Nephron (organoid): ENCODE measurements at regions not wholly inside any gene's neighbourhood (a gene's known extent, or its start where the extent isn't known, plus 50 kb on each side); places are given as distances from the start of the nearest gene placed in this dataset.

Experiments
- H3K27ac Mint-ChIP-seq, 3 experiments: 2 replicates each; pipeline ENCODE4 v1.8.0; 2020; ENCODE audit warnings: mixed read lengths in 3 of 3, mild to moderate bottlenecking in 2 of 3, moderate library complexity in 1 of 3
- H3K27me3 Mint-ChIP-seq: 2 replicates; pipeline ENCODE4 v1.8.0; 2021; ENCODE audit warnings: low read depth, mild to moderate bottlenecking, moderate library complexity, mixed read lengths
- H3K36me3 Mint-ChIP-seq: 2 replicates; pipeline ENCODE4 v1.8.0; 2020; ENCODE audit warnings: low read depth, mixed read lengths
- H3K4me1 Mint-ChIP-seq: 2 replicates; pipeline ENCODE4 v1.8.0; 2020; ENCODE audit warnings: mixed read lengths
- H3K4me3 Mint-ChIP-seq, 3 experiments: 2 replicates each; pipeline ENCODE4 v1.8.0; 2020; ENCODE audit warnings: mild to moderate bottlenecking in 3 of 3, mixed read lengths in 3 of 3, moderate library complexity in 2 of 3
- H3K9me3 Mint-ChIP-seq: 2 replicates; pipeline ENCODE4 v1.8.0; 2020; ENCODE audit warnings: mixed read lengths
- TF ChIP-seq, protein P1 (sequence below), 3 experiments: fragments of 200-600 bp; sonication (generic); IDR thresholded peaks; one replicate each; pipeline ENCODE4 v1.5.0; 2021; ENCODE audit warnings: antibody characterized with exemption in 3 of 3; ENCODE audit not compliant: unreplicated experiment in 3 of 3

DNA sequence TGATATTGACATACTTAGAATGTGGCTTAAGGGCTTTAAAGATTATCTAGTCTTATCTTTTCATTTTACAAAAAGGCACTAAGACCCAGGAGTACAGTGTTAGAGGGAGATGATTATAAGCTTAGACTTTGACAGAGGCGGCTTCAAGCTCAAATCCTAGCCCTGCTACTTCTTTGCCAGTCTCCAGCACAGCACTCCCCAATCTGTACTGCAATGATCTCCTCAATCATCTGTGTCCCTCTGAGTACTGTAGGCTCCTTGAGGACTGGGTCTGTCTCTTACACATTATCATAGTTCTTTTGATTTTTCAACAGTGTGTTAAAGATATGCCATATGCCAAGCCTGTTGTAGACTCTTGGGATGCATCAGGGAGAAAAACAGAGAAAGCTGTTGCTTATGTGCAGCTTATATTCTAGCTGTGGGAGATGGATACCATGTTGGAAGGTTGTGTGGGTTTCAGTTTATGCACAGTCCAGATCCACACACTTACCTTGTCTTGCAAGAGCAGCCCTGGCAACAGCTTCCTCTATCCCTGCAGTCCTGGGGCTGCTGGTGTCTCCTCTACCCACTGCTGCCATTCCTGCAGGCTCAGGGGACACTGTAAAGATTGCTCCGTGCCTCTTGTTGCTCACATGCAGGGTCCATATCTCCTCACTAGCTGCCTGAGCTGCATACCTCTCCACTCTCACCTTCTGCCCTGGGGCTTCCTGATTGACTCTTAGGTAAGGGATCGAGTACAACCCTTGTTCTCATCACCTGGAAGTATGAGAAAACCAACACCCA is 103.9 kb upstream of the TSPAN2 start:
- TF ChIP-seq, protein P1, sequence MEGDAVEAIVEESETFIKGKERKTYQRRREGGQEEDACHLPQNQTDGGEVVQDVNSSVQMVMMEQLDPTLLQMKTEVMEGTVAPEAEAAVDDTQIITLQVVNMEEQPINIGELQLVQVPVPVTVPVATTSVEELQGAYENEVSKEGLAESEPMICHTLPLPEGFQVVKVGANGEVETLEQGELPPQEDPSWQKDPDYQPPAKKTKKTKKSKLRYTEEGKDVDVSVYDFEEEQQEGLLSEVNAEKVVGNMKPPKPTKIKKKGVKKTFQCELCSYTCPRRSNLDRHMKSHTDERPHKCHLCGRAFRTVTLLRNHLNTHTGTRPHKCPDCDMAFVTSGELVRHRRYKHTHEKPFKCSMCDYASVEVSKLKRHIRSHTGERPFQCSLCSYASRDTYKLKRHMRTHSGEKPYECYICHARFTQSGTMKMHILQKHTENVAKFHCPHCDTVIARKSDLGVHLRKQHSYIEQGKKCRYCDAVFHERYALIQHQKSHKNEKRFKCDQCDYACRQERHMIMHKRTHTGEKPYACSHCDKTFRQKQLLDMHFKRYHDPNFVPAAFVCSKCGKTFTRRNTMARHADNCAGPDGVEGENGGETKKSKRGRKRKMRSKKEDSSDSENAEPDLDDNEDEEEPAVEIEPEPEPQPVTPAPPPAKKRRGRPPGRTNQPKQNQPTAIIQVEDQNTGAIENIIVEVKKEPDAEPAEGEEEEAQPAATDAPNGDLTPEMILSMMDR (IDR thresholded peaks at IDR 0.05; ENCODE audit: unreplicated experiment in 3 of 3), result no peak
- Mint-ChIP-seq H3K4me3 (no peak overlapping the region), H3K9me3 (no peaks in the 10 kb centered on the region), H3K36me3 (no peaks in the 10 kb centered on the region), H3K27me3 (peaks cover 10% of the 10 kb centered on the region), H3K4me1 (peaks cover 56% of the 10 kb centered on the region), H3K27ac (peak overlapping the region in 1 of 3 experiments; percentile 14)

DNA sequence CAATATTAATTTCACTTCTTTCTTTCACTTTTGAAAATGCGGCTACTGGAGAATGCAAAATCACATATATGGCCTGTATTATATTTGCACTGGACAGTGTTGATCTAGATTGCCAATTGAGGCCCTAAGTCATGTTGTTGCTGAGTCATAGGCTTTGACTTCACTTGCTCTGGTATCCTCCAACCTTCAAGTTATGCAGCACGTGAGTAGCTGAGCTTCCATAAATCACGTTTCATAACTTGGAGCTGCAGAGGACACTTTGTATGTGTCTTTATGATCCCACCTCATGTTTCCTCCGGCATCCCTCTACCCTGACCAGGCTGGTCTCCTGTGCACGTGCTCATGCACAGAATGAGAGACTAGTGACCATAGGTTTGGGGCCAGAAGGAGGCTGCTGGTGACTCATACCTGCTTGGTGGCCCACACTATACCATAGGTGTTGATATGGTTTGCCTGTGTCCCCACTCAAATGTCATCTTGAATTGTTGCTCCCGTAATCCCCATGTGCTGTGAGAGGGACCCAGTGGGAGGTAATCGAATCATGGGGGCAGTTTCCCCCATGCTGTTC is 103.0 kb upstream of the TSPAN2 start:
- Mint-ChIP-seq H3K4me1 (peaks cover 48% of the 10 kb centered on the region), H3K27ac (peak overlapping the region in 1 of 3 experiments; percentile 16), H3K4me3 (no peak overlapping the region), H3K36me3 (no peaks in the 10 kb centered on the region), H3K27me3 (peaks cover 8% of the 10 kb centered on the region), H3K9me3 (no peaks in the 10 kb centered on the region)
- TF ChIP-seq, protein P1 (IDR thresholded peaks at IDR 0.05; ENCODE audit: unreplicated experiment in 3 of 3), result no peak

DNA sequence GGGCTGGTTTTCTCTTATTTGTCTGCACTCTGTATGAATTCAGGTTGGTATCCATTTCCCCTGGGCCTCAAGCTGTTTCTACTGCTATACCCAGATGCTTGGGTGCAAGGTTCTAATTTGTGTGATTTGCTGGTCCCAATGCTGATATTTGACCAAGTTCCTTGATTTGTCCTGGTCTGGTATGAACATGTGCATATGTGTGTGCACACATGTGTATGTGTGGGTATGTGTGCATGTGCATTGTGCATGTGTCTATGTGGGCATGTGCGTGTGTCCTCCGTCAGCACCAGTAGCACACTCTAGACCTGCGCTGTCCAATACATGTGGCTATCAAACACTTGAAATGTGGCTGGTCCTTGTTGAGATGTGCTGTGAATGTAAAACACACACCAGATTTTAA is 102.4 kb upstream of the TSPAN2 start:
- Mint-ChIP-seq H3K36me3 (no peaks in the 10 kb centered on the region), H3K27me3 (peaks cover 8% of the 10 kb centered on the region), H3K27ac (peak overlapping the region in 1 of 3 experiments; percentile 88), H3K4me3 (no peak overlapping the region), H3K9me3 (no peaks in the 10 kb centered on the region), H3K4me1 (peaks cover 43% of the 10 kb centered on the region)
- TF ChIP-seq, protein P1 (IDR thresholded peaks at IDR 0.05; ENCODE audit: unreplicated experiment in 3 of 3), result no peak

DNA sequence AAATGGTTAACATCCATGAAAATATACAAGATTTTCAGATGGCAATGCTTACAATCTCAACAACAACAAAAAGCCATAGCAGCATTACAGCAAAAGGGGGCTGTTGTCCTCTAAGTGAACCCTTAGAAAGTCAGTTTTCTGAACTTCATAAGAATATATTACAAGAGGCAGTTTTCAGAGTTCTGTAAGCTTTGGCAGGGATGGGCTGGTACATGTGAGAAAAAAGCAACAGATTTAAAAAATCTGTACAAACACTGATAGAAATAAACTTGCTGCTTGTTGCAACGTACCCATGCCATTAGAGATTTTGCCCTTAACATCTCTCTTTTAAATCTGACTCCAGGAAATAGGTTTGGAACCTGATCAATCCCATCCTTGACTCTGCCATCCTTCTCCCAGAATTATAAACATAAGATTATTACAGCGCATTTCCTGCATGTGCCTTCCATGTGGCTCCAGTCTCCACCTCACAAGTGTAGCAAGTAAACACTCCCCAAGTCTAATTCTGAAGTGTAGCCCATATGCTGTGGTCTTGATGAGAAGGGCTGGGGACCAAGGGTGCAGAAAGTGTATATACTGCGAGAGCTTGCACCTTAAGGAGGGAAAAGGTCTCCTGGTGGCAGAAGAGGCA is 101.4 kb upstream of the TSPAN2 start:
- no peaks in the 10 kb centered on the region for H3K36me3 Mint-ChIP-seq
- no peaks in the 10 kb centered on the region for H3K9me3 Mint-ChIP-seq
- peak overlapping the region; percentile 72 to 88 (median 88) for H3K27ac Mint-ChIP-seq
- TF ChIP-seq, protein P1 (IDR thresholded peaks at IDR 0.05; ENCODE audit: unreplicated experiment in 3 of 3), result no peak
- peaks cover 9% of the 10 kb centered on the region for H3K27me3 Mint-ChIP-seq
- H3K4me3 Mint-ChIP-seq, result no peak overlapping the region
- H3K4me1 Mint-ChIP-seq, result peaks cover 43% of the 10 kb centered on the region

DNA sequence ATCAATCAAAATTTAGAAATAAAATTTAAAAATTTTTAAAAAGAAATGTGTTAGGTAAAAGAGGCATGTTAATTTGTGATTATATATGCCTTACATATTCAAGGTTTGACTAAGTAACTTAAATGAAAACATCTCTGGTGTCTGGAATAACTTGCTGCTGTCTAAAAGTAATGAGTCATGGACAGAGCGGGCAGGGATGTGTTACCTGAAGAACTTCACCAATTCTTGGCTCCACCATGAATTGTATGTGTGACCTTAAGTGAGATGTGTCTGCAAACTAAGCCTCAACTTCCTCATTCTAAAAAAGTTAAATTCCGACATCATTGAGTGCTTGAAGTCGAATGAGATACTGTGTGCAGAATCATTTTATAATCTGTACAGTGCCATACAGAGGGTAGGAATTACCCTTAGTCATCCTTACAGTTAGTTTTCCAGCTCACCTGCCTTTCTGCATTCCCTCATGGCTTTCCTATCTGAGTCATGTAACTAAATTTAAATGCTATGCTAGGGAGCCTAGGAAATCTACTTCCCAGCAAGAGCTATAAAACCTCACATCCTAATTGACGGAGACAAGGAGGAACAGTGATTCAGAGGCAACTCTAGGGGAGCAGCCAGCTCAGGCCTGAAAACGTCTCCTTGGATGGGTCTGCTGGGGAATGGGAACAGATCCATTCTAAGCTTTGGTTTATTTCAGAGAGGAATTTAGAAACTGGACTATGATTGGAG is 100.7 kb upstream of the TSPAN2 start:
- Mint-ChIP-seq H3K9me3 (no peaks in the 10 kb centered on the region), H3K4me1 (peaks cover 38% of the 10 kb centered on the region), H3K4me3 (peak overlapping the region in 1 of 3 experiments; percentile 12), H3K36me3 (no peaks in the 10 kb centered on the region), H3K27me3 (peaks cover 9% of the 10 kb centered on the region), H3K27ac (peak overlapping the region; percentile 72 to 88 (median 88))
- TF ChIP-seq, protein P1 (IDR thresholded peaks at IDR 0.05; ENCODE audit: unreplicated experiment in 3 of 3), result no peak
